ENCODE measurements at regions not wholly inside any gene's neighbourhood (a gene's known extent, or its start where the extent isn't known, plus 50 kb on each side); places are given as distances from the start of the nearest gene placed in this dataset.

DNA sequence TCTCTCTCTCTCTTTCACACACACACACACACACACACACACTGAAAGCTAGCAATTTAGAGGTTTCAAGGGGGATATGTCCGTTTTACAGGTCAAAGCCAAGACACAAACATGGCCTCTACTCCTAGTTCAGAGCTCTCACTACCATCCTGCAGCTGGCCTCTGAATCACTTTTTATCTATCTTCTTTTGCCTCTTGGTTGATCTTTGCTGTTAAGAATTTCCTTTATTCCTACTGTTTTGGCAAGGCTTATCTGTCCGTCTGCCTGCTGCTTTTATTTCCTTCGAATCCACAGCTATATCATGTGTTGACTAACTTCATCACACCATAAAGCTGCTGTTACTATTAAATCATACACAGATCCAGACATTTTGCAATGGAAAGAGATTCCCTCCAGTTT is 543.0 kb downstream of the PLCL1 start:
- Histone ChIP-seq H3K9ac (ENCODE audit: low read depth in 1 of 2, low read length in 2 of 2) (no peak overlapping the region), H3K9me3 (ENCODE audit: control insufficient read depth in 1 of 2, low read length in 2 of 2) (no peaks in the 10 kb centered on the region), H3K4me1 (ENCODE audit: control insufficient read depth in 1 of 2, insufficient read depth in 2 of 2, low read length in 2 of 2) (no peaks in the 10 kb centered on the region), H3K36me3 (ENCODE audit: control insufficient read depth in 1 of 2, insufficient read depth in 2 of 2, low read length in 2 of 2) (no peaks in the 10 kb centered on the region), H3K27ac (ENCODE audit: low read depth, low read length) (no peak overlapping the region), H3K4me3 (ENCODE audit: low read depth in 1 of 2, low read length in 2 of 2) (no peak overlapping the region), H3K27me3 (ENCODE audit: control insufficient read depth in 1 of 2, insufficient read depth in 2 of 2, low read length in 2 of 2) (no peaks in the 10 kb centered on the region)

DNA sequence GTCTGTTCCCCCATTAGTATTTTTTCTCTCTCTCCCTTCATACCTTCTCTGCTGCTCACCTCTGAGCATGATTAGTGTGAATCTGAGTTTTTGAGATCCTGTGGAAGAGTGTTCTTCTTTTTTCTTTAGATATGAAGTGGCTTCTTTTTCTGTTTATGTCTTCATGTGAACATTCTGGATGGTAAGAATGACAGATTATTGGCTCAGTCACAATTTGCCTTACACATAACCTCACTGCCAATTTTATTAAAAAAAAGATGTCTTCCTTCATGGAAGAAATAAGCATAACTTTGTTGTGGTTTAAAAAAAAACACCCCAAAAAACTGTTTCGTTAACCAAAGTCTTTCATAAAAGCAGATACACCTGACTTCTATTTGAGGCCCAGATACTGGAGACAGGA is 539.1 kb downstream of the PLCL1 start:
- Histone ChIP-seq H3K27me3 (ENCODE audit: control insufficient read depth in 1 of 2, insufficient read depth in 2 of 2, low read length in 2 of 2) (no peaks in the 10 kb centered on the region), H3K9ac (ENCODE audit: low read depth in 1 of 2, low read length in 2 of 2) (no peak overlapping the region), H3K36me3 (ENCODE audit: control insufficient read depth in 1 of 2, insufficient read depth in 2 of 2, low read length in 2 of 2) (no peaks in the 10 kb centered on the region), H3K4me1 (ENCODE audit: control insufficient read depth in 1 of 2, insufficient read depth in 2 of 2, low read length in 2 of 2) (no peaks in the 10 kb centered on the region), H3K27ac (ENCODE audit: low read depth, low read length) (no peak overlapping the region), H3K4me3 (ENCODE audit: low read depth in 1 of 2, low read length in 2 of 2) (no peak overlapping the region), H3K9me3 (ENCODE audit: control insufficient read depth in 1 of 2, low read length in 2 of 2) (no peaks in the 10 kb centered on the region)

DNA sequence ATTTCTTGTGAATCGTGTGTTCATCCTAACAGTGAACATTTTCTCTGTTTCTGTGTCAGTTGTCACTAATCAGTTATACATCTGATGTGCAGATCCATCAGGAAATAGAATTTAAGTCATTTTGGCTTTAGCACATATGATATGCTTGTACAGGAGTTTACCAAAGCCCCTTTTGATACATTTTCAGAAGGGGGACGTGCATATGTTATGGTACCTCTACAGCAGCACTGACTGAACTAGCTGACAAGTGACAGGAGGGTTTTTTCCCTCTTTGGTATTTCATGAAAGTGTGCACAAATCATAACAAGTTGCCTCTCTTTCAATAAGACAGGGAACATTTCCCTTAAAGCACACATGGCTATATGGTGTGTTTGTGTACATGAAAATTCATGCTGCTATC is 536.5 kb downstream of the PLCL1 start:
- H3K9me3 ChIP-seq (ENCODE audit: control insufficient read depth in 1 of 2, low read length in 2 of 2), result no peaks in the 10 kb centered on the region
- no peaks in the 10 kb centered on the region for H3K36me3 ChIP-seq (ENCODE audit: control insufficient read depth in 1 of 2, insufficient read depth in 2 of 2, low read length in 2 of 2)
- H3K9ac ChIP-seq (ENCODE audit: low read depth in 1 of 2, low read length in 2 of 2), result no peak overlapping the region
- H3K27ac ChIP-seq (ENCODE audit: low read depth, low read length), result no peak overlapping the region
- peaks cover 0 to 7% of the 10 kb centered on the region in 2 donors for H3K27me3 ChIP-seq (ENCODE audit: control insufficient read depth in 1 of 2, insufficient read depth in 2 of 2, low read length in 2 of 2)
- no peak overlapping the region for H3K4me3 ChIP-seq (ENCODE audit: low read depth in 1 of 2, low read length in 2 of 2)
- no peaks in the 10 kb centered on the region for H3K4me1 ChIP-seq (ENCODE audit: control insufficient read depth in 1 of 2, insufficient read depth in 2 of 2, low read length in 2 of 2)

DNA sequence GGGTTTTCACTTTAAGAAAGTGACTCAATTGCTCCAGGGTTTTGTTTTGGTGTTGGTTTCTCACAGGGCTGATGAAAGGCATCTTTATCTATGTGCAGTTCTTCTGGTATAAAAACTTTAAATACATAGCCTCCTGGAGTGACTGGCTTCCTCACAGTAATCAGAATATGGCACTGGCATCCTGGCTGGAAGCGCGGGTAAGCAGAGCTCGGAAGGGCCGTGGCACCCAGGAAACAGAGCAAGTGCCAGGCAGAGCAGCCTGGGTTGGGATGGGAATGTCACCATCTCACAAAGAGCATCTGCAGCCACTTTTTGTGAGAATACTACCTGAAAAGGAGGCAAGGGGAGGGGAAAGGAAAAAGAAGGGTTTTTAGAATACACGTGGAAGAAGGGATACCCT is 534.7 kb downstream of the PLCL1 start:
- H3K36me3 ChIP-seq (ENCODE audit: control insufficient read depth in 1 of 2, insufficient read depth in 2 of 2, low read length in 2 of 2), result no peaks in the 10 kb centered on the region
- H3K4me1 ChIP-seq (ENCODE audit: control insufficient read depth in 1 of 2, insufficient read depth in 2 of 2, low read length in 2 of 2), result no peaks in the 10 kb centered on the region
- no peaks in the 10 kb centered on the region for H3K9me3 ChIP-seq (ENCODE audit: control insufficient read depth in 1 of 2, low read length in 2 of 2)
- no peak overlapping the region for H3K27ac ChIP-seq (ENCODE audit: low read depth, low read length)
- H3K27me3 ChIP-seq (ENCODE audit: control insufficient read depth in 1 of 2, insufficient read depth in 2 of 2, low read length in 2 of 2), result peaks cover 0 to 12% of the 10 kb centered on the region in 2 donors
- no peak overlapping the region for H3K4me3 ChIP-seq (ENCODE audit: low read depth in 1 of 2, low read length in 2 of 2)
- H3K9ac ChIP-seq (ENCODE audit: low read depth in 1 of 2, low read length in 2 of 2), result no peak overlapping the region

DNA sequence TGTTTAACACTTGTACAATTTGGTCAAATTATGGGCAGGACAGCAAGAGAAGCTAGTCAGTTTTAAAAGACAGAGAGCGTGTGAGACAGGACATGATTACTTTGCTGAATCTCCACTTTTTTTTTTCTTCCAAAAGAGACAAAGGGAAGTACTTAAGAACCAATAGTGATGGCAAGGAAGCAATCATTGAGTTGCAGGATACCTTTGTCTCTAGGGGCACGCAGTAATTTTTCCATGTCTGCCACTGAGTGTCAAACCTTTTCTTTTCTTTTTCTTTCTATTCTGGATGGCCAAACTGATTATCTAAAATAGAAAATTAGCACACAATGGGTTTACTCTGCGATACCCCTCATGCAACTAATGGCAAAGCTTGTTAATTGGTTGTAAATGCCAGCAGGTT is 533.0 kb downstream of the PLCL1 start:
- Histone ChIP-seq H3K4me1 (ENCODE audit: control insufficient read depth in 1 of 2, insufficient read depth in 2 of 2, low read length in 2 of 2) (no peaks in the 10 kb centered on the region), H3K4me3 (ENCODE audit: low read depth in 1 of 2, low read length in 2 of 2) (no peak overlapping the region), H3K27me3 (ENCODE audit: control insufficient read depth in 1 of 2, insufficient read depth in 2 of 2, low read length in 2 of 2) (peaks cover 0 to 12% of the 10 kb centered on the region in 2 donors), H3K9me3 (ENCODE audit: control insufficient read depth in 1 of 2, low read length in 2 of 2) (no peaks in the 10 kb centered on the region), H3K36me3 (ENCODE audit: control insufficient read depth in 1 of 2, insufficient read depth in 2 of 2, low read length in 2 of 2) (no peaks in the 10 kb centered on the region), H3K27ac (ENCODE audit: low read depth, low read length) (no peak overlapping the region), H3K9ac (ENCODE audit: low read depth in 1 of 2, low read length in 2 of 2) (no peak overlapping the region)

DNA sequence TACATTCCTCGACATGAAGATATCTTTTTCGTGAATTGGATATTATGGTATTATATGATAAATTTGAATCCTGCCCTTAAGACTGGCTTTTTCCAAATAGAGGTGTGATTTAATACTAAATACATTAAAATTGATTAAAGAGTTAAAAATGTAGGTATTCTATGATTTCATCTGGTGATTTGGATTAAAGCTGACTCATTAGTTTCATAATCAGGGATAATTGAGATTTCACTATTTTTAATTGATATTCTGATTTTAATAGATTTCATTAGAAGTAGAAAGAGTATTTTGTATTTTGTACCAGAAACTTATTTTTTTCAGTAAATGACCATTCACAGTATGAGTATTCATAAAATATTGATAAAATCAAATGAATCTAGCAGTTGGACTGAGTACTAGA is 524.1 kb downstream of the PLCL1 start:
- Histone ChIP-seq H3K27ac (ENCODE audit: low read depth, low read length) (no peak overlapping the region), H3K9me3 (ENCODE audit: control insufficient read depth in 1 of 2, low read length in 2 of 2) (no peaks in the 10 kb centered on the region), H3K27me3 (ENCODE audit: control insufficient read depth in 1 of 2, insufficient read depth in 2 of 2, low read length in 2 of 2) (no peaks in the 10 kb centered on the region), H3K4me3 (ENCODE audit: low read depth in 1 of 2, low read length in 2 of 2) (no peak overlapping the region), H3K4me1 (ENCODE audit: control insufficient read depth in 1 of 2, insufficient read depth in 2 of 2, low read length in 2 of 2) (no peaks in the 10 kb centered on the region), H3K36me3 (ENCODE audit: control insufficient read depth in 1 of 2, insufficient read depth in 2 of 2, low read length in 2 of 2) (no peaks in the 10 kb centered on the region), H3K9ac (ENCODE audit: low read depth in 1 of 2, low read length in 2 of 2) (no peak overlapping the region)

DNA sequence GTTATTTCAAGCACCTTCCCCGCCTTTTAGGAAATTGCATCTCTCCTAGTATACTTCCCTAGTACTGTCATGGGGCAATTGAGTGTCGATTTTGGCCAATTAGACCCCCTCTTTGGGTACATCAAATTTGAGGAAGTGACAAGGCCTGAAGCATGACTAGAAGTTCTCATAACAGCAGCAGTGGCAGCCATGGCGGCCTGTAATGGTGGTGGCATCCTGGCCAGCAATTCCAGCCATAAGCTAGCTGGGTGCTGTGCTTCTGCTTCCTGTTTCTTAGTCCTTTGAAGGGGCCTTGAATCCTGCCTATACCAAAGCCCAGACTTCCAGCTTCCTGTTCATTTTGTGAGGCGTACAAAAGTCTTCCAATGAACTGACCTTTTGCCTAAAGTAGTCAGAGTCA is 523.1 kb downstream of the PLCL1 start:
- Histone ChIP-seq H3K9ac (ENCODE audit: low read depth in 1 of 2, low read length in 2 of 2) (no peak overlapping the region), H3K27me3 (ENCODE audit: control insufficient read depth in 1 of 2, insufficient read depth in 2 of 2, low read length in 2 of 2) (no peaks in the 10 kb centered on the region), H3K36me3 (ENCODE audit: control insufficient read depth in 1 of 2, insufficient read depth in 2 of 2, low read length in 2 of 2) (no peaks in the 10 kb centered on the region), H3K27ac (ENCODE audit: low read depth, low read length) (no peak overlapping the region), H3K4me3 (ENCODE audit: low read depth in 1 of 2, low read length in 2 of 2) (no peak overlapping the region), H3K4me1 (ENCODE audit: control insufficient read depth in 1 of 2, insufficient read depth in 2 of 2, low read length in 2 of 2) (no peaks in the 10 kb centered on the region), H3K9me3 (ENCODE audit: control insufficient read depth in 1 of 2, low read length in 2 of 2) (no peaks in the 10 kb centered on the region)

DNA sequence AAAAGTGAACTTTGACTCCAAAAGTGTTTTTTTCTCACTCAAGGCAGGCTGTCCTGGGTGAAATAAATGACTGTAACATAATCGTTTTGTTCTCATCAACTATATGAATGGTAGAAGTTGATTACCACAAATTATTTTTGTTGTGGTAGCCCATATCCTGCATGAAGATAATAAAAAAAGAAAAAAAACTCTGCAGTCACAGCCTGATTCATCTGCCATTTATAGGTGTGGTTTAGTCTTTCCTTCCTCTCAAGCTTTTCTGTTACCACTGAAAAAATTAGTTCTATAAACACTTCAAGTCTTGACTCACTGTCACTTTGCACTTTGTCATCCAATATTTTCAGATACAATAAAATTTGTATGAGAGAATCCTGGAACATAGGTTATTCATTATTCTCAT is 522.0 kb downstream of the PLCL1 start:
- Histone ChIP-seq H3K9ac (ENCODE audit: low read depth in 1 of 2, low read length in 2 of 2) (no peak overlapping the region), H3K36me3 (ENCODE audit: control insufficient read depth in 1 of 2, insufficient read depth in 2 of 2, low read length in 2 of 2) (no peaks in the 10 kb centered on the region), H3K27ac (ENCODE audit: low read depth, low read length) (no peak overlapping the region), H3K9me3 (ENCODE audit: control insufficient read depth in 1 of 2, low read length in 2 of 2) (no peaks in the 10 kb centered on the region), H3K4me1 (ENCODE audit: control insufficient read depth in 1 of 2, insufficient read depth in 2 of 2, low read length in 2 of 2) (no peaks in the 10 kb centered on the region), H3K4me3 (ENCODE audit: low read depth in 1 of 2, low read length in 2 of 2) (no peak overlapping the region), H3K27me3 (ENCODE audit: control insufficient read depth in 1 of 2, insufficient read depth in 2 of 2, low read length in 2 of 2) (peaks cover 0 to 3% of the 10 kb centered on the region in 2 donors)

DNA sequence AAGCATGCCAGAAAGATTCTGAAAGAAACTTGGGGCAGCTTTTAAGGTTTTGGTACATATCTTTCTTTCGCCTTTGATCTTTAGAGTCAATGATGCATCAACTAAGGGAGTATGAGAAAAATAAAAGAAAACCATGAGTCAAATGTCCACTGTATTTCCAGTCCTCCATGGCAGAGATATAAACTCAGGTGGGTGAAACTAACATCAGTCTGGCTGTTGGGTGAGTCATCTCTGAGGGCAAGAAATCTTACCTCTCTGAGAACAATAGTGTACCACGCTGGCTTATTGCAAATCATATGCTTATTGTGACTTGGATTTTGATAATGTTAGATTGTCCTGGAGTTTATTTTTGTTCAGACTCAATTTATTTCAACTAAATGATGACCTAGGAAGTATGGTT is 521.0 kb downstream of the PLCL1 start:
- no peak overlapping the region for H3K9ac ChIP-seq (ENCODE audit: low read depth in 1 of 2, low read length in 2 of 2)

DNA sequence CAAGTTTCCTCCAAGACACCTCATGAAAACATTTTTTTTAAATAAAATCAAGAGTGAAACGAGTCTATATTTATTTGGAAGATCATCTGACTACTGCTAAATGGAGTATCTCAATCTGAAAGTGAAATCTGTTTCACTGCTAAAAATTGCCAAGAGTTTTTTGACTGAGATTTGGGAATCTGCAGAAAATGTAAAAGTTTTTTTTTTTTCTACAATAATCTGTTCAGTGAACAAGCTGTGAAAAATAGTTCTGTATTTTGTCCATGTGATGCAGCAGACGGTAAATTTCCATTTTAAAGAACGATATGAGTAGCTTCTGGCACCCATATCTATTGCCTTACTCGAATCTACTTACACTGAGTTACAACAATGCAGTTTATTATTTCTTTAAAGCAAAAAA is 519.7 kb downstream of the PLCL1 start:
- peaks cover 0 to 3% of the 10 kb centered on the region in 2 donors for H3K27me3 ChIP-seq (ENCODE audit: control insufficient read depth in 1 of 2, insufficient read depth in 2 of 2, low read length in 2 of 2)
- no peak overlapping the region for H3K4me3 ChIP-seq (ENCODE audit: low read depth in 1 of 2, low read length in 2 of 2)
- H3K9me3 ChIP-seq (ENCODE audit: control insufficient read depth in 1 of 2, low read length in 2 of 2), result no peaks in the 10 kb centered on the region
- H3K4me1 ChIP-seq (ENCODE audit: control insufficient read depth in 1 of 2, insufficient read depth in 2 of 2, low read length in 2 of 2), result no peaks in the 10 kb centered on the region
- no peaks in the 10 kb centered on the region for H3K36me3 ChIP-seq (ENCODE audit: control insufficient read depth in 1 of 2, insufficient read depth in 2 of 2, low read length in 2 of 2)
- no peak overlapping the region for H3K27ac ChIP-seq (ENCODE audit: low read depth, low read length)
- no peak overlapping the region for H3K9ac ChIP-seq (ENCODE audit: low read depth in 1 of 2, low read length in 2 of 2)

More for the DNA sequence above, 521.0 kb downstream of the PLCL1 start:
- H3K9me3 ChIP-seq (ENCODE audit: control insufficient read depth in 1 of 2, low read length in 2 of 2), result no peaks in the 10 kb centered on the region
- H3K4me1 ChIP-seq (ENCODE audit: control insufficient read depth in 1 of 2, insufficient read depth in 2 of 2, low read length in 2 of 2), result no peaks in the 10 kb centered on the region
- H3K4me3 ChIP-seq (ENCODE audit: low read depth in 1 of 2, low read length in 2 of 2), result no peak overlapping the region
- peaks cover 0 to 3% of the 10 kb centered on the region in 2 donors for H3K27me3 ChIP-seq (ENCODE audit: control insufficient read depth in 1 of 2, insufficient read depth in 2 of 2, low read length in 2 of 2)
- H3K36me3 ChIP-seq (ENCODE audit: control insufficient read depth in 1 of 2, insufficient read depth in 2 of 2, low read length in 2 of 2), result no peaks in the 10 kb centered on the region
- no peak overlapping the region for H3K27ac ChIP-seq (ENCODE audit: low read depth, low read length)

DNA sequence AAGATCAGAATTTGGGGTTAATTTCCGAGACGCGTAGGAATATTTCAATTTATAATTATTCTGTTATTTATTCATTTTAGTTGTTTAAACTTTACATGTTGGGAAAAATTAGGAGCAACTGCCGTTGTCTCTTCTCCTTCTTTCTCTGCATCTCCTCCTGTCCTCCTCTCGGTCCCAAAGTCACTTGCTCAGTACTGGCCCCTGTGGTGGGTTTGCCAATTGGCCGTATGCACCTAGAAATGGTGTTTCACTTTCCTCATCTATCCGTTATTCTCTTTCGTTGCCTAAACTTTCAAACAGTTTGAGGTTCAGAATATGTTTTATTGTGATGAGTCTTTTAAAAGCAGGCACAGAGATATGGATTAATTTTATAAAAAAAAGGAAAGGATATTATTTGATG is 517.9 kb downstream of the PLCL1 start:
- peaks cover 0 to 3% of the 10 kb centered on the region in 2 donors for H3K27me3 ChIP-seq (ENCODE audit: control insufficient read depth in 1 of 2, insufficient read depth in 2 of 2, low read length in 2 of 2)
- no peak overlapping the region for H3K4me3 ChIP-seq (ENCODE audit: low read depth in 1 of 2, low read length in 2 of 2)
- H3K9ac ChIP-seq (ENCODE audit: low read depth in 1 of 2, low read length in 2 of 2), result no peak overlapping the region
- no peaks in the 10 kb centered on the region for H3K9me3 ChIP-seq (ENCODE audit: control insufficient read depth in 1 of 2, low read length in 2 of 2)
- no peaks in the 10 kb centered on the region for H3K36me3 ChIP-seq (ENCODE audit: control insufficient read depth in 1 of 2, insufficient read depth in 2 of 2, low read length in 2 of 2)
- no peaks in the 10 kb centered on the region for H3K4me1 ChIP-seq (ENCODE audit: control insufficient read depth in 1 of 2, insufficient read depth in 2 of 2, low read length in 2 of 2)
- H3K27ac ChIP-seq (ENCODE audit: low read depth, low read length), result no peak overlapping the region

Data from duodenal mucosa (tissue), 2 donors.